ENCODE measurements at regions not wholly inside any gene's neighbourhood (a gene's known extent, or its start where the extent isn't known, plus 50 kb on each side); places are given as distances from the start of the nearest gene placed in this dataset.
"Not testable (repeated sequence)": the region's sequence is repeated elsewhere in the genome, so short reads cannot be mapped to it uniquely, and the experiment has no call there.

GRCh38 chr14:21807975-21808374 lies 134.4 kb upstream of the OR4E1 start:
- no peak for TF ChIP-seq CTCF (IDR thresholded peaks at IDR 0.05; ENCODE audit: insufficient read depth, low read length, missing control alignments)
- no peak overlapping the region for H3K4me3 ChIP-seq (ENCODE audit: low read depth, low read length)
- DNase-seq (ENCODE audit: low read depth, low spot score): no peak
- CTCF ChIA-PET: no interaction called here
- POLR2A ChIA-PET: no interaction called here

DNA sequence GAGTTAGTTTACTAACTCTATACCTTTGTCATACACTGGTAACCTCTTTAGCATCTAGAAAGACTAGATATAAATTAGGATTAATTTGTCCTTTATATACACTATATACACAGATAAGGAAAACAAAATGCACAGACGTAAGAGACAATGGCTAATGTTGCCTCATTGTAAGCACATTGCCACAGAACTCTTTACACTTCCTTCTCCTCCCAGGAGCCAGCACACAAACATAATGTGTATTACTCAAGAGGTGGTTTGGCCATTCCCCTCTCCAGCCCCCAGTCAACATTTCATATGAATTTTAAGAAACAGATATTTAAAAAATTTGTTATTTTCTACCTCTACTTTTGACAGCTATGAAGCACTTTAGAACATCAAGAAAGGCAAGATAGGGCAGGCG lies 131.4 kb upstream of the OR4E1 start:
- POLR2A ChIA-PET: no interaction called here
- CTCF ChIA-PET: no interaction called here
- TF ChIP-seq CTCF (IDR thresholded peaks at IDR 0.05; ENCODE audit: insufficient read depth, low read length, missing control alignments): no peak
- no peak for DNase-seq (ENCODE audit: low read depth, low spot score)
- H3K4me3 ChIP-seq (ENCODE audit: low read depth, low read length): no peak overlapping the region

DNA sequence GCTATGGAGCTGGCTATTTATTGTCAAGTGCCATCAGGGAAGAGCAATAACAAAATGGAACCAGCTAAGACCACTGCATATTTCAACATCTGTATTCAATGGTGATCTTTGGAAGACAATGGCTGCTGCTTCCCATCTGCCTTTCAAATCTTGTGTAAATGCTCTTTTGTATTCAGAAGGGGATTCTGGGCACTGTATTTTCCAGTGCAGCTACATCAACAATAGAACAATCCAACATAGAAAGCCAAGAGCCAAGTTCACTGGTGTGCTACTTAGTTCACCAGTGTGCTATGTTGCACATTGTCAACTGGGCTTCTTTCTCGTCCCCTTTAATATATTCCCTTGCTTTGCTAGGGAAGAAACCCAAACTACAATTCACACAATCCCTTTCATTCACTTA lies 128.8 kb upstream of the OR4E1 start:
- ChIA-PET CTCF (no interaction called here), POLR2A (no interaction called here)
- H3K4me3 ChIP-seq (ENCODE audit: low read depth, low read length): no peak overlapping the region
- TF ChIP-seq CTCF (IDR thresholded peaks at IDR 0.05; ENCODE audit: insufficient read depth, low read length, missing control alignments): no peak
- no peak for DNase-seq (ENCODE audit: low read depth, low spot score)

DNA sequence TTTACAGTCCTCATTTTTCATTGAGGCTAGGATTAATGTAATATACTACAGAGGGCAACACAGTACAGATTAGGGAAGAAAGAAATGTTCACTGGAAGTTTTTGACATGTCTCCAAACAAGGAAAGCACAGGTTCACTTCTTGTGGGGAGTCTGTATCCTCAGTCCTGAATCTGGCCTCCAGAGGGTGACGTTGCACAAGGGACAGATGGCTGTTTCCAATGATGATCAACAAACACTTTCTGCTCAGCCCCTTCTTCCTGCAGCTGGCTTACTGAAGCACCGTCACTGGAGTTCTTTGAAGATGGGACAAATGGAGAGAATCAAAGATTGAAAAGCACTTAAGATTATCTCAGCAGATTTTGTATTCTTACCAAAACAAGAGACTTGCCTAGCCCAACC lies 123.3 kb upstream of the OR4E1 start:
- DNase-seq (ENCODE audit: low read depth, low spot score): no peak
- CTCF ChIA-PET: no interaction called here
- POLR2A ChIA-PET: no interaction called here
- H3K4me3 ChIP-seq (ENCODE audit: low read depth, low read length): no peak overlapping the region
- no peak for TF ChIP-seq CTCF (IDR thresholded peaks at IDR 0.05; ENCODE audit: insufficient read depth, low read length, missing control alignments)

DNA sequence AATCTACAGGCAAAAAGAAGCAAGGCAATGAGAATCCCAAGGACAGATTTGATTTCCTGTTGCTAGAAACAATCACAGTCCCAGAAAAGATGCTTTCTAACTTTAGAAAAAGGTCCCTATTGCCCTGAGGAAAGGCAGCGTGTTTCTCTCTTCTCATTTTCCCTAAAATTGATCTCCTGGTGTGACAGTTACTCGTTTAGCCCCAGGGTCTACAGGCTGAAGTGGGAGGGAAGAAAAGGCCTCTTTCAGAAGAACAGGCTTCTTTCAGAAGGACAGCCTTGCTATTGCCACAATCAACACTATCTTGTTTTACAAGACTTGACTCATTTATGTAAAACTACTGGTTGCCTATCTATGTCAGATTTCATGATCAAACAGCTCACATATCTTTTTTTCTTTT lies 121.8 kb upstream of the OR4E1 start:
- DNase-seq (ENCODE audit: low read depth, low spot score): no peak
- ChIA-PET POLR2A (no interaction called here), CTCF (no interaction called here)
- no peak overlapping the region for H3K4me3 ChIP-seq (ENCODE audit: low read depth, low read length)
- no peak for TF ChIP-seq CTCF (IDR thresholded peaks at IDR 0.05; ENCODE audit: insufficient read depth, low read length, missing control alignments)

DNA sequence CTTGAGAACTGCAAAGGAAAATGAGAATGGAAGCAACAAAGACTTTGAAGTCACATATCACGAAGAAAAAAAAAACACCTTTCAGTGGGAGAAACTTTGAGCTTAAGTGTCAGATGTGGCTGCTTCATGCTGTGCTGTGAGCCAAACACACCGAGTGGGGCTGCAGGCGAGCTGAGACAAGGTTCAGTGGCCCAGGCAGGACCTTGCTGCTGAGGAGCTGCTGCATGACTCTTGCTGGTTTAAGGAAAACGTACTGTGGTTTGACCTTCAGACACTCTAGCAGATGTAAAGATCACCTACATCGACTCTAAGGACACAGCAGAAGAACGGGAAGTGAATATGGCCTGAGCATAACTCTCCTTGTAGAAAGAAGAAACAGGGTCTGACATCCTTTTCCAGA lies 118.1 kb upstream of the OR4E1 start:
- H3K4me3 ChIP-seq (ENCODE audit: low read depth, low read length): no peak overlapping the region
- POLR2A ChIA-PET: no interaction called here
- CTCF ChIA-PET: no interaction called here
- DNase-seq (ENCODE audit: low read depth, low spot score): no peak
- no peak for TF ChIP-seq CTCF (IDR thresholded peaks at IDR 0.05; ENCODE audit: insufficient read depth, low read length, missing control alignments)

GRCh38 chr14:21788687-21789086 lies 115.1 kb upstream of the OR4E1 start:
- H3K4me3 ChIP-seq (ENCODE audit: low read depth, low read length); POLR2A ChIA-PET; DNase-seq (ENCODE audit: low read depth, low spot score); CTCF ChIA-PET: not testable (repeated sequence)

DNA sequence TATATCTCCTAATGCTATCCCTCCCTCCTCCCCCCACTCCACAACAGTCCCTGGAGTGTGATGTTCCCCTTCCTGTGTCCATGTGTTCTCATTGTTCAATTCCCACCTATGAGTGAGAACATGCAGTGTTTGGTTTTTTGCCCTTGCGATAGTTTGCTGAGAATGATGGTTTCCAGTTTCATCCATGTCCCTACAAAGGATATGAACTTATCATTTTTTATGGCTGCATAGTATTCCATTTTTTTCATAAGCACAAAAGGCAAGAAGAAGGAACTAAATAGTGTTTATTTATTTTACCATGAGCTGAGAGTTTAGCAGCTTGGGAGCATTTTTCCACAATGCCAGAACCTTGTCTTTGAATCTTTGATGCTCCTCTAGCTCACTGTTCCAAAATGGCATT lies 113.6 kb upstream of the OR4E1 start:
- H3K4me3 ChIP-seq (ENCODE audit: low read depth, low read length); CTCF ChIA-PET; DNase-seq (ENCODE audit: low read depth, low spot score); POLR2A ChIA-PET: not testable (repeated sequence)
